ENCODE measurements at regions not wholly inside any gene's neighbourhood (a gene's known extent, or its start where the extent isn't known, plus 50 kb on each side); places are given as distances from the start of the nearest gene placed in this dataset.

GRCh38 chr6:92586236-92586977 is 833.0 kb downstream of the EPHA7 start:
- no peaks in the 10 kb centered on the region for H4K20me1 ChIP-seq (ENCODE audit: insufficient read depth)
- H3K4me3 ChIP-seq (ENCODE audit: low read length) = no peak overlapping the region
- no peaks in the 10 kb centered on the region for H3K27me3 ChIP-seq (ENCODE audit: insufficient read depth, low read depth, low read length)
- no peaks in the 10 kb centered on the region for H3F3A ChIP-seq (ENCODE audit: insufficient read depth, low read length, poor library complexity, severe bottlenecking)
- no peaks in the 10 kb centered on the region for H3K9me2 ChIP-seq (ENCODE audit: insufficient read depth, low read length)
- H3K9me3 ChIP-seq (ENCODE audit: low read length) = no peaks in the 10 kb centered on the region
- H3K4me2 ChIP-seq (ENCODE audit: low read length) = no peak overlapping the region
- no peak overlapping the region for H3K9ac ChIP-seq (ENCODE audit: low read length)
- no peak overlapping the region for H2AFZ ChIP-seq (ENCODE audit: low read depth, low read length)
- H3K36me3 ChIP-seq (ENCODE audit: insufficient read depth, low read length) = no peaks in the 10 kb centered on the region
- no peaks in the 10 kb centered on the region for H3K79me2 ChIP-seq (replicated peaks; ENCODE audit: insufficient read depth, low read length)
- no peak overlapping the region for H3K27ac ChIP-seq (ENCODE audit: low read length)
- TF ChIP-seq EP300 (conservative IDR thresholded peaks at IDR 0.05; ENCODE audit: poor library complexity, severe bottlenecking) = no peak
- TF ChIP-seq REST (IDR thresholded peaks at IDR 0.05; ENCODE audit: borderline replicate concordance) = no peak

DNA sequence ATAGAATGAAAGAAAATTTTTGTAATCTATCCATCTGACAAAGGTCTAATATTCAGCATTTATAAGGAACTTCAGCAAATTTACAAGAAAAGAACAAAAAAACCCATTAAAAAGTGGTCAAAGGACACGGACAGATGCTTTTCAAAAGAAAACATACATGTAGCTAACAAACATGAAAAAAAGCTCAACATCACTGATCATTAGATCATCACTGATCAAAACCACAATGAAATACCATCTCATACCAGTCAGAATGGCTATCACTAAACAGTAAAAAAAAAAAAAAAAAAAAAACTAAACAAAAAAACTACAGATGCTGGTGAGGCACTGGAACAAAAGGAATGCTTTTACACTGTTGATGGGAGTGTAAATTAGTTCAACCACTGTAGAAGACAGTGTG is 837.1 kb downstream of the EPHA7 start:
- H3K9ac ChIP-seq (ENCODE audit: low read length) = no peak overlapping the region
- H3K4me2 ChIP-seq (ENCODE audit: low read length) = no peak overlapping the region
- H3K27me3 ChIP-seq (ENCODE audit: insufficient read depth, low read depth, low read length) = no peaks in the 10 kb centered on the region
- H3F3A ChIP-seq (ENCODE audit: insufficient read depth, low read length, poor library complexity, severe bottlenecking) = no peaks in the 10 kb centered on the region
- no peaks in the 10 kb centered on the region for H3K79me2 ChIP-seq (replicated peaks; ENCODE audit: insufficient read depth, low read length)
- H3K36me3 ChIP-seq (ENCODE audit: insufficient read depth, low read length) = no peaks in the 10 kb centered on the region
- H3K9me3 ChIP-seq (ENCODE audit: low read length) = peaks cover 6% of the 10 kb centered on the region
- H3K9me2 ChIP-seq (ENCODE audit: insufficient read depth, low read length) = no peaks in the 10 kb centered on the region
- no peak overlapping the region for H3K27ac ChIP-seq (ENCODE audit: low read length)
- no peak overlapping the region for H2AFZ ChIP-seq (ENCODE audit: low read depth, low read length)
- TF ChIP-seq TAF1 (IDR thresholded peaks at IDR 0.05; ENCODE audit: low read depth) = no peak
- TF ChIP-seq SMC3 (conservative IDR thresholded peaks at IDR 0.05; ENCODE audit: poor library complexity) = no peak
- no peak for TF ChIP-seq POLR2AphosphoS5 (IDR thresholded peaks at IDR 0.05)
- TF ChIP-seq CTCF (IDR thresholded peaks at IDR 0.05; ENCODE audit: poor library complexity, severe bottlenecking) = no peak
- TF ChIP-seq EZH2 (IDR thresholded peaks at IDR 0.05; ENCODE audit: borderline replicate concordance, insufficient read depth, low read length, poor library complexity, severe bottlenecking) = no peak
- TF ChIP-seq MXI1 (conservative IDR thresholded peaks at IDR 0.05; ENCODE audit: poor library complexity, severe bottlenecking) = no peak
- TF ChIP-seq EP300 (conservative IDR thresholded peaks at IDR 0.05; ENCODE audit: poor library complexity, severe bottlenecking) = no peak
- no peak for TF ChIP-seq REST (IDR thresholded peaks at IDR 0.05; ENCODE audit: borderline replicate concordance)
- TF ChIP-seq RAD21 (conservative IDR thresholded peaks at IDR 0.05) = no peak
- no peak overlapping the region for H3K4me3 ChIP-seq (ENCODE audit: low read length)
- no peaks in the 10 kb centered on the region for H4K20me1 ChIP-seq (ENCODE audit: insufficient read depth)
